NCI-H446 (cell line): ENCODE measurements at regions not wholly inside any gene's neighbourhood (a gene's known extent, or its start where the extent isn't known, plus 50 kb on each side); places are given as distances from the start of the nearest gene placed in this dataset.
A peak's percentile ranks its signal among the peaks of the same experiment; 100 is the strongest.

Experiments used
- DNase-seq, 2 experiments: peaks; one replicate each; lab custom pipeline; 2025; lab: John Stamatoyannopoulos, UW

DNA sequence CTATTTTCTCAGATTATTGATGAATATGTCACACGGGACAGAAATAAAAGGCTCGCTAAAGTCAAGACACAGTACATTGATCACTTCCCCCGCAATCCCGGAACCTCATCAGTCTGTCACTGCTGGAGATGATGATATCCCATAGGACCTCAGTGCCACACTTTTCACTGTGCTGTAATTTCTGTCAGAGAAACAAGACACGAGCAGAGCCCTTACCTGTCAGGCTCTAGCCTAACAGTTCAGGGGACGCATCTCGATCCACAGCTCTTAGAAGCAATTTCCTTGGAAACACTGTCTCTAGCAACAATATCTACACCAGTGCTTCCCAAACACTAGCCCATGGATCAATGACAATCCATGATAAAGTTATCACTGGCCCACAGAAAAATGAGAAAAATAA lies 140.0 kb downstream of the GRIN2B start:
- DNase-seq: no peak

DNA sequence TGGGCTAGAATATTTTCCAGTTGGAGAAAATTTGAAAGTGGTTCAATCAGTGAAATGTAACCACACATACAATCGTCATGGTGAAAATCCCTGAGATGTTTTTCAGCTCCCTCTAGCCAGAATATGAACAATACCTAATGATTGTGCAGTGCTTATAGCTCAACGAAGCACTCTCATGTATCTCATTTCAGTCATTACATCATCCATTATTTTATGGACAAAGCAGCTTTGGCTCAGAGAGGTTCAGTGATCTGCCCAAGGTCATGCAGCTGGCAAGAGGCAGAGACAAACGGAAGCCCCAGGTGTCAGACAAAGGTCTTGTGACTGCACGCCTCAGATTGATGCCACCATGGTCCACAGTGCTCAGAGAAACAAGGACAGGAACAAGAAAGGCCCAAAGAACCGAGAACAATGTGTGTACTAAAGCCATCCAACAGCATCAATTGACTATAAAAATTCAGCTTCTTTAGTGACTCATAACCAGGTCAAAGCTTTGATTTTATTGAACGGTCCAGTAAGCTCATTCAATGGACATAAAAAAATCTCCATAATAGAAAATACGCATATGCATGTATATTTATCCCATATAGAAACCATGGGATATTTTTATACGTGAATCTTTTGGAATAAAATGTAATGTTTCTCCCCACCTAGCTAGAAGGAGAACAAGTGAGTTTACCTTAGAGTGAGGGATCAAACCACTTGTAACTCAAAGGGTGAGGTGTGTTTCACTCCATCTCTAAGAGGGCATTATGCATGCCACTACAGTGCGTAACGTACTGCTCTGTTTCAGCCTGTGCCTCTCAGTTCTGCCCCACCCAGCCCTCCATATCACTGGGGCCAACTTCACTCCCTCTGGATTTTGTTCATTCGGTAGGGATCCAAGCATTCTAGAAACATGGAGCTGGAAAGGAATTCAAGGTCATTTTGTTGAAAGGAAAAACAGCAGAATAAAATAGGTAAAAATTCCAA lies 141.8 kb downstream of the GRIN2B start:
- no peak for DNase-seq

- DNase-seq: no peak
Observed at GRCh38 chr12:13836099-13836498, 145.3 kb downstream of the GRIN2B start.

DNA sequence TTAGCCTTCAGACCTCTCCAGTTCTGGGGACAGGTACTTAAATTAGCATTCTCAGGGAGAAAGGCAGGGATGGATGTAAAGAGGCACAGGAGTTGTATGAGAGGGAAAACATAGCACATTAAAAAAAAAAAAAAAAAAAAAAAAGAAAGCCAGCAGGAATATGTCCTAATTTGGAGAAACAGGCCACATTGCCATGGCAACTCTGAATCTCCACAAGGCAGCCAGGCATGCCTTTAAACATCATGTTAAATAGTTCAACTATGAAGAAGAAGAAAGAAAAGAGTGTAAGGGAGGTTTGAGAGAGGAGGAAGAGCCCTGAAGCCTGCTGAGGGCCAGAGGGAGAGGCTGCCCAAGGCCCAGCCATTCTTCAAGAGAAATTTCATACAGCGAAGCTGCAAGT lies 145.8 kb downstream of the GRIN2B start:
- no peak for DNase-seq

DNA sequence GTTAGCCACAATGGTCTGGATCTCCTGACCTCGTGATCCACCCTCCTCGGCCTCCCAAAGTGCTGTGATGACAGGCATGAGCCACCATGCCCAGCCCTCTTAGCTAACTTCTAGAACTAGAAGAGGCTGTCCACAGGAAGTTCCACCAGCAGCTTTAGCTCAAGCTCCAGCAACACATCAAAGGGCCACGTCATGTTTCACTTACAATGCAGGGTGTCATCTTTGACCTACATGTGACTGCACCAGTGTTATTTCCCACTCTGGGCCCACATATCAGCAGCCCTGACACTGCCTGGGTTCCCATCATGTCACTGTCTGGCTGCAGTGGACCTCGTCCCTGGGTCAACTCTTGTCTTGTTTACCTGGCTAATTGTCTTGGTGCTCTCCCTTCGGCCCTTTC lies 147.2 kb downstream of the GRIN2B start:
- no peak for DNase-seq

DNA sequence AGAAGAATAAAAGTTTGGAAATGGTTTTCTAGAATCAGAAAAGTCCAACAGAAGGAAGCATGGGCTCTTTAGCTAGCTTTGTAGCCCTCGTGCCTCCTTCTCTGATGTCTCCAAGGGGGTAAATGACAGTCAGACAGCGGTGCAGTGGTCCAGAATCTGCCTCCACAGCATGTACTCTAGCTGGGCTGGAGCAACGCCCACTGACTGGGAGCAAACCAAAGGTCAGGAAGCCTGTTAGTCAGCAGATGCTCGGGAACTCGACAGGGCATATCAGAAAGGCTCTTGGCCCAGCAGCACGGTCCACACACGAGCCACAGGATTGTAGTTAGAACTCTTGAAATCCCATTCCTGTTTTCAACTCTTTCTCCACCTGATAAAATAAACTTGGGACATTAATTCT lies 164.3 kb downstream of the GRIN2B start:
- DNase-seq: no peak

- DNase-seq: no peak
Observed at GRCh38 chr12:13816394-13816793, 165.0 kb downstream of the GRIN2B start.

GRCh38 chr12:13812168-13812567 lies 169.2 kb downstream of the GRIN2B start:
- DNase-seq: no peak

GRCh38 chr12:13811061-13811460 lies 170.3 kb downstream of the GRIN2B start:
- DNase-seq: no peak

- no peak for DNase-seq
Observed at GRCh38 chr12:13805041-13805440, 176.4 kb downstream of the GRIN2B start.

- no peak for DNase-seq
Observed at GRCh38 chr12:13801543-13801942, 179.9 kb downstream of the GRIN2B start.

GRCh38 chr12:13799574-13799973 lies 181.8 kb downstream of the GRIN2B start:
- no peak for DNase-seq

- no peak for DNase-seq
Observed at GRCh38 chr12:13798162-13798561, 183.2 kb downstream of the GRIN2B start.

DNA sequence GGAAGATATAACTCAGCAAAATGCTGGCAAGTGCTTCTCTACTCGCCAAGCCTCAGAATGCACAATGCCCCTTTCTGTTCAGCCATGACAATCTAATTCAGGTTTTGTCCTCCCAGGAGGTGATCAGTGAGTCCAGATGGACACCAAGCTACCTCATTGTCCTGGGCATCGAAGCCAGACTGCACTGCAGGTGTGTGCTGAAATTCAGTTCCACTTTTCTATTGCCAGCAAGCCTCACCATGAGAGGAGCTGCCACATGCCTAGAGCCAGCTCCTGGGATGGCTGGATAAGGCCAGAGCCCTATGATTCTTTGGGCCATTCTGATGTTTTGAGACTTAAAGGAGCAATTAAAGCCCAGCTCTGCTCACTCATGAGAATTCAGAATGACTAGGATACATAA lies 186.7 kb downstream of the GRIN2B start:
- no peak for DNase-seq

GRCh38 chr12:13790317-13790716 lies 191.1 kb downstream of the GRIN2B start:
- DNase-seq: no peak

- DNase-seq: no peak
Observed at GRCh38 chr12:13788626-13789025, 192.8 kb downstream of the GRIN2B start.

DNA sequence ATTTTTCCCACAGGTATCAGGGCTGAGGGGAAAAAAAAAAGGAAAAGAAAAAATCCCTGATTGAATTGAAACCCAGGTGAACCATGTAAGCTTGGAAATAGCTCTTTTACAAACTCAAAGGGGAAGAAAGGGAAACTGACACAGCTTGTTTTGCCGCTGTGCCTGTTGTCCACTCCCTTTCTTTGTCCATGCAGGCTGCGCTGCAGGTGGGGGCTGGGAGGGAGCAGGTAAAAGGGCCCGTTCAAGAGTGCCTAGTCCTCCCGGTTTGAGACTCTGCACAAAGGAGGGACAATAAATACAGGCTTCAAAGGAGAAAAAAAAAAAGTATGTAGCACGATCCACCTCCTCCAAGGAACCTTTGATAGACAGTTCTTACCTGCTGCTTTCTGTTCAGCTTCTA lies 194.8 kb downstream of the GRIN2B start:
- DNase-seq: no peak

DNA sequence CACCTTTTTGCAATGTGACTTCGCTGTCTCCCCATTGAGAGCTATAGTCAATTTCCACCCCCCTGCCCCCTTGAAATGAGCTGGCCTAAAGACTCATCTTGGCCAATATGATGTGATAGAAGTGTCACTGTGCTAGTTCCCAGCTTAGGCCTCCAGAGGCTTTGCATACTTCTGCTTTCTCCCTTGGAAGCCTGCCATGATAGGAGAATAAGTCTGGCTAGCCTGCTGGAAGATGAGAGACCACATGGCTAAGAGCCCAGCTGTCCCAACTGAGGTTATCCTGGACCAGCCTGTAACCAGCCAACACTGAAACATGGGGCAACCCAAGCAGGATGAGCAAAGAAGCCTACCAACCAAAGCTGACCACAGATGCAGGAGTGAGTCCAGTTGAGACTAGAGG lies 196.9 kb downstream of the GRIN2B start:
- peak; percentile 35 to 89 for DNase-seq

GRCh38 chr12:13780453-13780852 lies 200.9 kb downstream of the GRIN2B start:
- DNase-seq: no peak

DNA sequence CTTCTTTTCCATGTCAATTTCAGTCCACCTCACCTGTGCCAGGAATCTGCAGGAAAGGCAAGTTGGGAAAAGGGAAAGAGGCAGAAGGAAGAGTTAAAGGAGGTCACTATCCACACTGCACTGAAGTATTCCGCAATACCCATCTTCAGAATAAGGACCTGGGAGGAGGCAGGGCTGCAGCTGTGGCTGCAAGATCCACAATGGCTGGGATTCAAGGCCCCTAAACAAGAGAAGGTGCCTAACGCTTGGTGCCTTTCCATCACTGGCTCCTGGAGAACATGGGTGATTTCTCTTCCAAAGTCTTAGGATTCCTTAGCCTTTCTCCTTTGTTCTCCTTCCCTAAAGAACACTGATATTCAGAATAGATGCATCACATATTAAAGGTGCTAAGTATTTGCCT lies 204.0 kb downstream of the GRIN2B start:
- no peak for DNase-seq

DNA sequence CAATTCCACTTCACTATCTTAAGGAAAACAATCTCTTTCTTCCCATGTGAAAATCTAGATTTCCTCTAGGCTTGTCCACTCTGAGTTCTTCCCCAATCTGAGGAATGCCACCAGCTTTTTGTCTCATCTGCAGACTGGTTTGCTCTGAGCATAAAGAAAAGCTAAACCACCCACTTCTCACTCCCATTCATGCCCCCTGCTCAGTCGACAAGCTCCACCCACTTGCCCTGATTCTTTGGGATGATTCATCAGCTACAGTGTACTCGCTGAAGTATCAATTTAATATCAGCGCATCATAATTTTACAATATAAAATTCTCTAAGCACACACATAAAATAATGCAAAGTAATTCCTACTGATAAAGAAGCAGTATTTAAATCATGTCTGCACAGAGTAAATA lies 209.1 kb downstream of the GRIN2B start:
- no peak for DNase-seq

- no peak for DNase-seq
Observed at GRCh38 chr12:13770576-13770975, 210.8 kb downstream of the GRIN2B start.

DNA sequence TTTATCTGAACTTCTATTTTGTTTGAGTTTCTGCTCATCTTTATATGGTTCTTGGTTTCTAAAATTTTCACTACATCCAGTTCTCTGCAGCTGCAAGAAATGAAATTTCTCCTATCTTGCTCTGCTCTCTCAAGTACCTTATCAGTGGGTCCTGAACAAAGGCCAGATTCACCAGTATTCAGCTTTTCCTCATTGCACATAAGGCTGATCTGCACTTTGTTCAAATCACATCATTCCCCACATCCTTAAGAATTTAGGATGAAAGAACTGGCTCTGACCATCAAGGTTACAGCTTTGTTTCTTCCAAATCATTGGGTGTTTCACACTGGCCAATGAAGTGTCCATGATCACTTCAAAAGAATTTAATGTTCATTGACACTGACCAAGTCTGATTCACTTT lies 211.4 kb downstream of the GRIN2B start:
- no peak for DNase-seq

DNA sequence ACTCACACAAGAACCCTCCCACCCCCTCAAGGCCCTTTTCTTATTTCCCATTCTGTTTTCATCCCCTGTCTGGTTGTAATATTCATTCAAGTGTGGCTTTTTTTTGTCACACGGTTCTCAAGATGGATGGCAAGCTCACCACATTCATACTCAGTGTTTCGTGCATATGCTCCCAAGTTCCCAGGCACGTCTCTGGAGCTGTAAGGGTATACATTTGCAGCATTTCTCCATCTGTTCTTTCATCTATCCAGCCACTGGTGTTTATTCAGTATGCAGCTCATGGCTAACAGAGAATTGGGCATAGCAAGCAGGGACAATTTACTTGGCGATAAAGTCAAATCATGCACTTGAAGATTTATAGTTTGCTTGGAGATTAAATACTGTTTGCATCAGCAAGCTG lies 212.1 kb downstream of the GRIN2B start:
- no peak for DNase-seq
